Omental fat pad (tissue), 3 donors: ENCODE measurements at regions not wholly inside any gene's neighbourhood (a gene's known extent, or its start where the extent isn't known, plus 50 kb on each side); places are given as distances from the start of the nearest gene placed in this dataset.
"Not testable (repeated sequence)": the region's sequence is repeated elsewhere in the genome, so short reads cannot be mapped to it uniquely, and the experiment has no call there.

Experiments used
- ATAC-seq: fragments of 150-250 bp; one replicate; pipeline ENCODE4 v1.9.1; 2016; ENCODE audit warnings: mild to moderate bottlenecking, moderate library complexity; ENCODE audit not compliant: low FRiP score
- DNase-seq: peaks from one replicate; pipeline ENCODE4 v3.0.0-alpha.2; 2019; ENCODE audit warnings: low spot score
- TF ChIP-seq, protein P1 (sequence below), 3 donors: fragments of 450-650 bp; IDR thresholded peaks; one replicate each; pipeline ENCODE4 v1.5.1; 2016 to 2017; ENCODE audit warnings: antibody characterized with exemption in 3 of 3, mild to moderate bottlenecking in 3 of 3, moderate library complexity in 2 of 3

DNA sequence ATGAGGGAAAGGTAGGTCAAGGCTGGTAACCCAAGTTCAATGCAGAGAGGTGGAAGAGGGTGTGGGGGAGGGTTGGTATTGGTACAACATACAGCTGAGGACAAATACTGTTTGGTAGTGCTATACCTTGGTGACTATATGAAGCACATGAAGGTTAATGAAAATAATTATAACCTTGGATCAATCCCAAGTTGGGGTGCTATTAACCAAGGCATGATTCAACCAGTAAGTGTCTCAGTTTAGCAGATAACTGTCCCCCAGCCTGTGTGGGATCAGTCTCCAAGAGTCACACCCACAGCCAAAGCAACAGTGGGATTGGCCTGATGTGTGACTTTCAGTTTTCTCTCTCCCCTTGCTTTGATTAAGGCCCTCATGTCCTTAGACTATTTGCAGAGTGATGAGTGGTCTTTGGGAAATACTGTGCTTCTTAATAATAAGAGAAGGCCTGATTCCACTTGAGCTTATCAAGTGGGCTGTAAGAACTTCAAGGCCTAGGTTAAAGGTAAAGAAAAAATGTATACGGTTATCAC lies 80.8 kb downstream of the EOMES start:
- TF ChIP-seq, protein P1, sequence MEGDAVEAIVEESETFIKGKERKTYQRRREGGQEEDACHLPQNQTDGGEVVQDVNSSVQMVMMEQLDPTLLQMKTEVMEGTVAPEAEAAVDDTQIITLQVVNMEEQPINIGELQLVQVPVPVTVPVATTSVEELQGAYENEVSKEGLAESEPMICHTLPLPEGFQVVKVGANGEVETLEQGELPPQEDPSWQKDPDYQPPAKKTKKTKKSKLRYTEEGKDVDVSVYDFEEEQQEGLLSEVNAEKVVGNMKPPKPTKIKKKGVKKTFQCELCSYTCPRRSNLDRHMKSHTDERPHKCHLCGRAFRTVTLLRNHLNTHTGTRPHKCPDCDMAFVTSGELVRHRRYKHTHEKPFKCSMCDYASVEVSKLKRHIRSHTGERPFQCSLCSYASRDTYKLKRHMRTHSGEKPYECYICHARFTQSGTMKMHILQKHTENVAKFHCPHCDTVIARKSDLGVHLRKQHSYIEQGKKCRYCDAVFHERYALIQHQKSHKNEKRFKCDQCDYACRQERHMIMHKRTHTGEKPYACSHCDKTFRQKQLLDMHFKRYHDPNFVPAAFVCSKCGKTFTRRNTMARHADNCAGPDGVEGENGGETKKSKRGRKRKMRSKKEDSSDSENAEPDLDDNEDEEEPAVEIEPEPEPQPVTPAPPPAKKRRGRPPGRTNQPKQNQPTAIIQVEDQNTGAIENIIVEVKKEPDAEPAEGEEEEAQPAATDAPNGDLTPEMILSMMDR (IDR thresholded peaks at IDR 0.05) = no peak
- DNase-seq (no peak), ATAC-seq (no peak)

DNA sequence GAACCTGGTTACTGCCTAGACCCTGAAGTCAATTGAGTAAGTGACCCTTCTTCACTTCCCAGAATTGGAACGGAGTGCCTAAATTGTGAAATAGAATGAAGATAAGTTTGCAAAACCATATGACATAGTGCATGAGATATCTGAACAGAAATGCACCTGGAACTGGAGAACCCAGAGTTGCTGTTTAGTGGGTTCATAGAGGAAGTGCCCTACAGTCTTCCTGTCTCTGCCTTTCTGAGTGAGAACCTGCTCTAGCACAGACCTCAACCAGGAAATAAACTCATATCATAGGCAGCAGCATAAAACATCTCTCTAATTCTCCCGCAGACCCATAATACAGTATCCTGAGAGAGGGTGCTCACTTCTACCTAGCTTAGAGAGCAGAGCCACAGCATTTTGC lies 82.9 kb downstream of the EOMES start:
- no peak for ATAC-seq
- TF ChIP-seq, protein P1 (IDR thresholded peaks at IDR 0.05) = no peak
- DNase-seq = no peak

DNA sequence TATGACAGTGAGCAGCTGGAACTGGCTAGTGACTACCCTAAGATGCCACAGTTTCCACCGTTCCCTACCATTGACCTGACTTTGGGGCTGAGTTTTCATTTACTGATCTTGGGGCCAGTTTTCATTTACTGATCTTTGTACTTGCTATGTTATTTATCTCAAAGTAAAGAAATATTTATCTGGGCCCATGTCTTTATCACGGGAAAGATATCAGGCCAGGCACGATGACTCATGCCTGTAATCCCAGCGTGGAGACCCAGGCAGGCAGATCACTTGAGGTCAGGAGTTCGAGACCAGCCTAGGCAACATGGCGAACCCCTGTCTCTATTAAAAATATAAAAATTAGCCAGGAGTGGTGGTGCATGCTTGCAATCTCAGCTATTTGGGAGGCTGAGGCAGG lies 83.5 kb downstream of the EOMES start:
- TF ChIP-seq, protein P1 (IDR thresholded peaks at IDR 0.05) = no peak
- DNase-seq = no peak
- ATAC-seq = no peak

DNA sequence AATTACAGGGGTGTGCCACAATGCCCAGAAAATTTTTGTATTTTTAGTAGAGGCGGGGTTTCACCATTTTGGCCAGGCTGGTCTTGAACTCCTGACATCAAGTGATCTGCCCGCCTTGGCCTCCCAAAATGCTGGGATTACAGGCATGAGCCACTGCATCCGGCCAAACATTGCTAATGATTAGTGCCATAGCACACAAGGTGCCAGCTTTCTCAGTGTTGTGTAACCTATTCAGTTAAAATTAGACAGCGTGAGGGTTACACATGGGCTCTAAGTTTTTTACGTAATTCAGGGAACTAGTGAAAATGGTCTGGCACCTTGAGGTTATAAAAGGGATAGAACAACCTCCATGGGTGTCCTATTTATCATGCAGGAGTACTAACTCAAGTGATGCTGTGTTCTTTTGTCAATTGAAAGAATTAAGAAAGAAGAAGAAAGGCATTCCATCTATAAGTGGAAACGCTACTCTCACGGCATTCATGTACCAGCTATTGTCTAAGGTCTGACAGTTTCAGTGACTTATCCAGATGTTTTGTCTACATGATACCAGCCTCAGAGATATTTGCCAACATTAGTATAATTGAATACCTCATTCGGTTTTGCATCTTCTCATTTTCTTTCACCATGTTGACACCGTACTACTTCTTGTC lies 84.7 kb downstream of the EOMES start:
- ATAC-seq (no peak), DNase-seq (no peak)

DNA sequence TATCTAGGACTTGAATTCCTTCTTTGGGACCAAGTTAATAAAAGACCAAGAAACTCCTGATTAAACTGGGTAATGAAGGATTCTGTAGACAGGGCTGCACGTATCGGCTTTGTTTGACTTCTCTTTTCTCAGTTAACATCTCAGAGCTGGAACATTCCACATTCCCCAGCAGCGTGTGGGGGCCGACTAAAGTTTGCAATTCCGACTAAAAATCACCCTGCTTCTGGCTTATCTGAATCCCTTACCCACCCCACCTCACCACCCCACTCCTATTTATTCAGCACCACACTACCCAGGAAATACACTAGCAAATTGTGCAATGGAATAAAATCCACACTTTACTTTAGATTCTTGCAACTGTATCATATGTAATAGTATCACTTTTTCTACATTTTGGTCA lies 87.1 kb downstream of the EOMES start:
- not testable (repeated sequence) for ATAC-seq, DNase-seq

More for the DNA sequence above, 84.7 kb downstream of the EOMES start:
- TF ChIP-seq, protein P1 (IDR thresholded peaks at IDR 0.05) = no peak

DNA sequence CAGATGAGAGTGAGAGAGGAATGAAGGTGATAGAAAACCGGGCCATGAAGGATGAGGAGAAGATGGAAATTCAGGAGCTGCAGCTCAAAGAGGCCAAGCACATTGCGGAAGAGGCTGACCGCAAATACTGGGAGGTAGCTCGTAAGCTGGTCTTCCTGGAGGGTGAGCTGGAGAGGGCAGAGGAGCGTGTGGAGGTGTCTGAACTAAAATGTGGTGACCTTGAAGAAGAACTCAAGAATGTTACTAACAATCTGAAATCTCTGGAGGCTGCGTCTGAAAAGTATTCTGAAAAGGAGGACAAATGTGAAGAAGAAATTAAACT lies 88.9 kb downstream of the EOMES start:
- TF ChIP-seq, protein P1 (IDR thresholded peaks at IDR 0.05) = no peak
- DNase-seq (no peak), ATAC-seq (peak; percentile 39)

DNA sequence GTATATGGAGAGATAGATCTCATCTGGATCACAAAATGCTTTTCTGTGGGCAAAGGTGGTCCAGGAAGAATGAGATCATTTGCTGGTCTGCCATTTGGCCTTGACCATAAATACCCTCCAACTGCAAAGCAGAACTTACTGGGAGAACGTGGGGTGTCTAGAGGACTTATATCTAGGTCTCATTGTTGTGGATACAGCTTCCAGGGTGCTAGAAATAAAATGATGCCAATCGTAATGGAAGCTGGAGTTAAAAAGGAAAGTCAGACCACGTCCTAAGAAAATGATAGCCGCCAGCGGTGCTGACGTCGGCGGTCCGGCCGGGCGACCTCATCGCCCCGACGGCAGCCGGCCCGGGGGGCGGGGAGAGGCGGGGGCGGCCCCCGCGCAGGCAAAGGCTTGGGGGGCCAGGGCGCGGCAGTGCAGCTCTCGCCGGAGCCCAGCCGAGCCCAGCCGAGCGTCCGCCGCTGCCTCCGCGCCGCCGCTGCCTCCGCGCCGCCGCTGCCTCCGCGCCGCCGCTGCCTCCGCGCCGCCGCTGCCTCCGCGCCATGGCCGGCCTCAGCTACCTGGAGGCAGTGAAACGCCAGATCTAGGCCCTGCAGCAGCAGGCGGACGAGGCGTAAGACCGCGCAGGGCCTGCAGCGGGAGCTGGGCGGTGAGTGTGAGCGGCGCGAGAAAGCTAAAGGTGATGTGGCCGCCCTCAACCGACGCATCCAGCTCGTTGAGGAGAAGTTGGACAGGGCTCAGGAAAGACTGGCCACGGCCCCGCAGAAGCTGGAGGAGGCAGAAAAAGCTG lies 89.5 kb downstream of the EOMES start:
- TF ChIP-seq, protein P1 (IDR thresholded peaks at IDR 0.05) = no peak
- DNase-seq (no peak), ATAC-seq (peak; percentile 89)
